ENCODE measurements at regions not wholly inside any gene's neighbourhood (a gene's known extent, or its start where the extent isn't known, plus 50 kb on each side); places are given as distances from the start of the nearest gene placed in this dataset.

DNA sequence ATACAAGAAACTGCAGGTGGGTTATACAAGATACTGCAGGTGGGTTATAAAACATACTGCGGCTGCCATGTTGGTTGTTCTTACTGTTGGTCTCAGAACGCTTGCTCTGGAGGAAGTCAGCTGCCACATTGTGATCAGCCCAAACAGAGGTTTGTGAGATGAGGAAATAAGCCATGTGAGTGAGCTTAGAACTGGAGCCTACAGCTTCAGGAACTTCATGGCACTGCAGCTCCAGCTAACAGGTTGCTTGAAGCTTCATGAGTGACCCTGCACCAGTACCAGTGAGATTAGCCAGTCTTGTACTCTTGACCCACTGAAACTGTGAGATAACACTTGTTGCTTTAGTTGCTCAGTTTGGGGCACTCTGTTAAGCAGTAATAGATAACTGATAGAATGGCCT is 74.5 kb upstream of the PRKCQ start:
- in situ Hi-C loops (cut with MboI) (loop anchor here (25.0 kb wide), 1 partner anchor 542 kb away; no protein-coding TSS in a partner anchor), intact Hi-C loops (cut with micrococcal nuclease) (no loop called here)
- Histone ChIP-seq H3K79me2 (ENCODE audit: control insufficient read depth, insufficient read depth, low read length) (no peaks in the 10 kb centered on the region), H4K20me1 (replicated peaks; ENCODE audit: control insufficient read depth, insufficient read depth, low read length) (no peaks in the 10 kb centered on the region), H3K27me3 (ENCODE audit: control insufficient read depth in 2 of 2, insufficient read depth in 2 of 2, low read length in 2 of 2) (peaks cover 6 to 15% of the 10 kb centered on the region in 2 experiments; a peak in 3 of 5 replicates), H3K9me3 (replicated peaks; ENCODE audit: control insufficient read depth, insufficient read depth, low read depth, low read length) (no peaks in the 10 kb centered on the region), H3K4me3 (no peak overlapping the region), H3K27ac (ENCODE audit: extremely low read depth, low read depth, low read length) (no peak overlapping the region), H3K4me2 (ENCODE audit: insufficient read depth, low read length) (no peak overlapping the region), H3K4me1 (replicated peaks in 1 of 2; ENCODE audit: control insufficient read depth in 2 of 2, insufficient read depth in 2 of 2, low read length in 2 of 2) (no peaks in the 10 kb centered on the region), H3K9ac (ENCODE audit: insufficient read depth in 1 of 2, low read depth in 2 of 2, low read length in 2 of 2) (no peak overlapping the region), H3K9me1 (ENCODE audit: control insufficient read depth, insufficient read depth, low read length) (no peaks in the 10 kb centered on the region), H2AFZ (ENCODE audit: low read depth, low read length) (no peak overlapping the region), H3K36me3 (ENCODE audit: control insufficient read depth, insufficient read depth, low read length) (no peaks in the 10 kb centered on the region)
- ATAC-seq, result no peak
- BruUV-seq (replicated peaks), result no TSS peak
- TF ChIP-seq CHD2 (IDR thresholded peaks at IDR 0.05; ENCODE audit: low read depth, low read length), result no peak
- TF ChIP-seq ZKSCAN1 (IDR thresholded peaks at IDR 0.05; ENCODE audit: low read depth, low read length), result no peak
- TF ChIP-seq BHLHE40 (IDR thresholded peaks at IDR 0.05; ENCODE audit: low read length), result no peak
- no peak for TF ChIP-seq ELF4 (CRISPR knock-in tag; IDR thresholded peaks at IDR 0.05)
- TF ChIP-seq TFAM (CRISPR knock-in tag; conservative IDR thresholded peaks at IDR 0.05), result no peak
- TF ChIP-seq NRF1 (conservative IDR thresholded peaks at IDR 0.05 in 1 of 2, IDR thresholded peaks at IDR 0.05 in 1 of 2), result no peak
- TF ChIP-seq BDP1 (IDR thresholded peaks at IDR 0.05; ENCODE audit: insufficient read depth, insufficient read length), result no peak
- TF ChIP-seq, protein P1, sequence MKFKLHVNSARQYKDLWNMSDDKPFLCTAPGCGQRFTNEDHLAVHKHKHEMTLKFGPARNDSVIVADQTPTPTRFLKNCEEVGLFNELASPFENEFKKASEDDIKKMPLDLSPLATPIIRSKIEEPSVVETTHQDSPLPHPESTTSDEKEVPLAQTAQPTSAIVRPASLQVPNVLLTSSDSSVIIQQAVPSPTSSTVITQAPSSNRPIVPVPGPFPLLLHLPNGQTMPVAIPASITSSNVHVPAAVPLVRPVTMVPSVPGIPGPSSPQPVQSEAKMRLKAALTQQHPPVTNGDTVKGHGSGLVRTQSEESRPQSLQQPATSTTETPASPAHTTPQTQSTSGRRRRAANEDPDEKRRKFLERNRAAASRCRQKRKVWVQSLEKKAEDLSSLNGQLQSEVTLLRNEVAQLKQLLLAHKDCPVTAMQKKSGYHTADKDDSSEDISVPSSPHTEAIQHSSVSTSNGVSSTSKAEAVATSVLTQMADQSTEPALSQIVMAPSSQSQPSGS (CRISPR knock-in tag; IDR thresholded peaks at IDR 0.05), result no peak
- TF ChIP-seq, protein P2, sequence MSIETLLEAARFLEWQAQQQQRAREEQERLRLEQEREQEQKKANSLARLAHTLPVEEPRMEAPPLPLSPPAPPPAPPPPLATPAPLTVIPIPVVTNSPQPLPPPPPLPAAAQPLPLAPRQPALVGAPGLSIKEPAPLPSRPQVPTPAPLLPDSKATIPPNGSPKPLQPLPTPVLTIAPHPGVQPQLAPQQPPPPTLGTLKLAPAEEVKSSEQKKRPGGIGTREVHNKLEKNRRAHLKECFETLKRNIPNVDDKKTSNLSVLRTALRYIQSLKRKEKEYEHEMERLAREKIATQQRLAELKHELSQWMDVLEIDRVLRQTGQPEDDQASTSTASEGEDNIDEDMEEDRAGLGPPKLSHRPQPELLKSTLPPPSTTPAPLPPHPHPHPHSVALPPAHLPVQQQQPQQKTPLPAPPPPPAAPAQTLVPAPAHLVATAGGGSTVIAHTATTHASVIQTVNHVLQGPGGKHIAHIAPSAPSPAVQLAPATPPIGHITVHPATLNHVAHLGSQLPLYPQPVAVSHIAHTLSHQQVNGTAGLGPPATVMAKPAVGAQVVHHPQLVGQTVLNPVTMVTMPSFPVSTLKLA (conservative IDR thresholded peaks at IDR 0.05), result no peak
- no peak for TF ChIP-seq NCOA6 (IDR thresholded peaks at IDR 0.05)
- TF ChIP-seq MIER1 (IDR thresholded peaks at IDR 0.05; ENCODE audit: low read depth), result no peak
- TF ChIP-seq SETDB1 (IDR thresholded peaks at IDR 0.05; ENCODE audit: low read length), result no peak
- TF ChIP-seq ZNF140 (CRISPR knock-in tag; IDR thresholded peaks at IDR 0.05), result no peak
- TF ChIP-seq ZNF79 (CRISPR knock-in tag; IDR thresholded peaks at IDR 0.05; ENCODE audit: low read depth), result no peak
- POLR2A ChIA-PET, result interaction anchor here (0.6 kb wide), 1 partner anchor 232 kb away, joined by 3 read pairs; no protein-coding TSS in a partner anchor
- FAIRE-seq, result no peak
- no peak for DNase-seq (ENCODE audit: extremely low read depth in 1 of 4, low spot score in 3 of 4)
- 0% methylated on average over 2 of the region's 2 CpGs for WGBS (ENCODE audit: insufficient coverage, low coverage, missing lambda C conversion rate)
- CTCF ChIA-PET (ENCODE audit: low intra/inter-chr PET ratio), result no interaction called here
